Mucosa of gallbladder (tissue), 1 donor: ENCODE measurements at regions not wholly inside any gene's neighbourhood (a gene's known extent, or its start where the extent isn't known, plus 50 kb on each side); places are given as distances from the start of the nearest gene placed in this dataset.
A peak's percentile ranks its signal among the peaks of the same experiment; 100 is the strongest.

Experiments
- DNase-seq: peaks from one replicate; pipeline ENCODE4 v3.0.0-alpha.2; 2020; ENCODE audit warnings: low spot score
- donor health status: DM: no; HTN: no; CAD: no.

DNA sequence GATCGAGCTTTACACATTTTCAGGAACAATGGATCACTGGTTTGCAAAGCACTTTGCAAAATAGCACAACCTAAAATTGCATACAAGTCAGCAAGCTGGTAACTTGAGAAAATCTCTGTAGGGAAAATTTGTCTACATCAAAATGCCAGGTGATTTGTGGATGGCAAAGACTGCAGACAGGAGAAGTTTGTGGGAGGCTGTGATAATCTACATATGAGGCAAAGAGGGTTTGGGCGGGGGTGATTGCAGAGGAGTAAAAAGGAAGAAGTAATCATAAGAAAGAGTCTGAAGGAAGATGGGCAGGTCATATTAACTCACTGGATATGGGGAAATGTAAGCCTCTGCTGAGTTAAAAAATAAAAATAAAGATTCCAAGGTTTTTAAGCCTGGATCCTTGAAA, 166.3 kb upstream of the STXBP5 start:
- no peak for DNase-seq

GRCh38 chr6:147040121-147040910, 163.9 kb upstream of the STXBP5 start:
- no peak for DNase-seq

DNA sequence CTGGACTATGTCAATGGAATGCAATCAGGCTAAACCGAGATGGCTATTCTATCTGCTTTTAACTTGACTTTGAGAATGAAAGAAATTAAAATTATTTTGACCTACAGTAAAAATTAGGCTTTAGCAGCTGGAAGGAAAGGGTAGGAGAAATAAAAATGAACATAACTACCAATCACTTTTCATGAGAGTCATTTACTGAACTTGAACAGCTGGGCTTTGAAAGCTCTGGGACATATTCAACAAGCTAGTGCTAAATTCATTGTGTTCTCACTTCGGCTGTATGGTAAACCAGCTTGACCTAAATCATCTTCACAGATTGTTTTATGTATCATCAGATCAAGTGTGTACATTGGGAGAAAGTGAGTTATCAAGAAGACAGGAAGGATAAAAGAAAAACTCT, 161.5 kb upstream of the STXBP5 start:
- DNase-seq, result no peak

DNA sequence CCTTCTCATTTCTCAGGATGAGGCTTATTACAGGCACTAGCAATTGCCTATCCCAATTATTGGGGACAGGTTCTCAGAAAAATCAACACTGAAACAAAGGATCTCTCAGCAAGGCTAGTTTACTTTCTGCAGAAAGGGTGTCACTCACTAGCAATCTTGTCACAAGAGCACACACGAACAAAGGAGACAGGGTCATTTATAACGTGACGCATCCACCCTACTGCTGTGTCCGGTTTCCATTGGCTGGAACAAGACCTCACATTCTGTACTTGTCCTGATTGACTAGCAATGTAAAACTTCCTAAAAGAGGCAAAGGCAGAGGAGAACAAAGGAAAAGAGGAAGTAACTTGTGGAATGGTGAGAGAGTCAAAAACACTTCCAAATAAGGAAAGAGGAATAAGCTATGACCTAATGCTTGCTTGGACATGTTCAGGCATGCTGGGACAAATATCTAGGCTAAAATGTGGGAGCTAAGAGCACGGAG, 160.2 kb upstream of the STXBP5 start:
- no peak for DNase-seq

GRCh38 chr6:147046141-147046877, 157.9 kb upstream of the STXBP5 start:
- DNase-seq, result no peak

DNA sequence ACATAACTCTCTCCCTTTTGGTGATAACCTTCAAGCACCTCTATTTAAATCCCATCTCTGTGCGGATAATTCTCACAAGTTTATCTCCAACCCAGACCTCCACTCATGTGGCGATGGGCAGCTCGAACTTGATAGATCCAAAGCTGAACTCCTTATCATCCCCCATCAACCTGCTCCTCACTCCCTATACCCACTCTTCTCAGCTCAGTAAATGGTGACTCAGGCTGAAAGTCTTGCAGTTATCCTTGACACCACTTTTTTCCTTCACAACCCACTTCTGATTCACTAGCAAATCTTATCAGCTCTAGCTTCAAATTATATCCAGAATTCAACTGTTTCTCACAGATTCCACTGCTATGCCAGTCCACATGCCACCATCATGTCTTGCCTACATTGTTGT, 155.3 kb upstream of the STXBP5 start:
- DNase-seq, result no peak

DNA sequence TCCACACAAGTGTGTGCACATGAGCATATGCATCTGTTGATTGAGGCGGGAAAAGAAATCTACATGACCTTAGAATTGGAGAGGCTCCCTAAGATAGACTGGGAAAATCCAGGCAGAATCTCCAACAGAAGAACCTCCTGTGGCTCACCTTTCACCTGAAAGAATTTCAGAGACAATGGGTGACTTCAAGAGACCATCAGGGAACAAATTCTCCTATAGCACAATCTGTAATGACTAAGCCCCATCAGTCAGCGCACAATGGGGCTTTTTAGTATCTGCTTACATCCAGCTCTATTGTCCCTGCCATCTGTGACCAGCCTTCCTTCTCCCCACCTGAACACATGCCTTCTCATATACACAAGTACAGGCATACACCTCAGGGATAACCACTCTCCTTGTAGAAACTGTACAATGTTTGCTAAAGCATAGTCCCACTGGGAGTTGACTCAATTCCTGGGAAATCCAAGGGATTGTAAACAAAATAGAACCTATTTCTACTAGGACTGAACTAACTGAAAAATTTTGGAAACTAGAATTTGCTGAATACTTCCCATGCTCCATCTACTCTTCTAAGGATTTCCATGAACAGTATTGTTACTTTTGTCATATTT, 150.8 kb upstream of the STXBP5 start:
- no peak for DNase-seq

GRCh38 chr6:147054158-147054557, 150.1 kb upstream of the STXBP5 start:
- DNase-seq, result no peak

DNA sequence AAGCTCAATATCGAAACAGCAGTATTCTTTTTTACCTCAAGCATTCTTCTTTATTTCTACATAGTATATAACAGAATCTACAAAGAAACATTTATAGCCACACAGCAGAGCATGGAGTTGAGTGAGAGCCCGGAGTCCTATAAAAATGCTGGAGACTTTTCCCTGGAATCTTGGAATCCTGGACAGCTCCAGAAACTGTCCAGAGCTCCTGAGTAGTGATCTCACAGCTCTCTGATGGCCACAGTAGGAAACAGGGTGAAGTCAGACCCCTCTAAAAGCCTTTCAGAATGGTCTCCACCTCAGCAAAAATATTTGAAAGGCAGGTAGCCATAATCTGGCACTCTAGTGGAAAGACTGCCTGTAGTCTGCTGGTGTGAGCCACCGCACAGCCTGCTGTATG, 149.3 kb upstream of the STXBP5 start:
- no peak for DNase-seq

- no peak for DNase-seq
Observed at GRCh38 chr6:147055821-147056392, 148.3 kb upstream of the STXBP5 start.

- no peak for DNase-seq
Observed at GRCh38 chr6:147057188-147057587, 147.0 kb upstream of the STXBP5 start.

- DNase-seq, result no peak
Observed at GRCh38 chr6:147057705-147058342, 146.4 kb upstream of the STXBP5 start.

GRCh38 chr6:147058786-147059385, 145.3 kb upstream of the STXBP5 start:
- no peak for DNase-seq

- no peak for DNase-seq
Observed at GRCh38 chr6:147060636-147061035, 143.6 kb upstream of the STXBP5 start.

- DNase-seq, result no peak
Observed at GRCh38 chr6:147061252-147061651, 143.0 kb upstream of the STXBP5 start.

DNA sequence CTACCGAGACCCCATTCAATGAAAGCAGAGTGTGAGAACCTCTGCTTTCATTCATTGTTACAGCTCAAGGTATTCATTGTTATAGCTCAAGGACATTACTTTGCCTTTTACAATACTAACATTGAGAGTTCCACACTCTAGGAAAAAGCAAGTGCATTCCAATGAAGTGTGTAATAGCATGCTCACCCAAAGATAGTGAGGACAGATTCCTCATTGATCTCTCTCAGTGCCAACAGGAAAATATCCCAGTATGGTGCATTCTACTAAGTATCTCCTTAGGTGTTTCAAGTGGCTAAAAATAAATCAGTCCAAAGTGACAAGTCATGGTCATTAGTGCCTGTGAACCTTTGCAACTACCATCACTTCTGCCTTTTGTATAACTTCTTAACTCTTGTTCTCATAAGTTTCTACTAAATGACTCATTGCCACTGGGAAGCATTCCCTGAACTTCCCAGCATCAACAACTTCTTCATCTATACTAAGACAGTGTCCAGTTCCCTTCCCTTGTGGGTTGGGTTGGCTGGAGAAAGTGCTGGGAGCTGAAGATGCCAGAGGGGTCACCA, 140.7 kb upstream of the STXBP5 start:
- peak; percentile 38 for DNase-seq

- DNase-seq, result peak; percentile 12
Observed at GRCh38 chr6:147065786-147066185, 138.4 kb upstream of the STXBP5 start.

DNA sequence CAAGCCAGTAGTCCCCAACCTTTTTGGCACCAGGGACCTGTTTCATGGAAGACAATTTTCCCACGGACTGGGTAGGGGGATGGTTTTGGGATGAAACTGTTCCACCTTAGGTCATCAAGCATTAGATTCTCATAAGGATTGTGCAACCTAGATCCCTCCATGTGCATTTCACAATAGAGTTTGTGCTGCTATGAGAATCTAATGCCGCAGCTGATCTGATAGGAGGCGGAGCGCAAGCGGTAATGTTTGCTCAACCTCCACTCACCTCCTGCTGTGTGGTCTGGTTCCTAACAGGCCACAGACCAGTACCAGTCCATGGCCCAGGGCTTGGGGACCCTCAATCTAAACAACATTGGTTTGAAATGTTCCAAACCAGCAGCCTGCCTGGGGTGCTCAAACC, 137.0 kb upstream of the STXBP5 start:
- DNase-seq, result no peak

DNA sequence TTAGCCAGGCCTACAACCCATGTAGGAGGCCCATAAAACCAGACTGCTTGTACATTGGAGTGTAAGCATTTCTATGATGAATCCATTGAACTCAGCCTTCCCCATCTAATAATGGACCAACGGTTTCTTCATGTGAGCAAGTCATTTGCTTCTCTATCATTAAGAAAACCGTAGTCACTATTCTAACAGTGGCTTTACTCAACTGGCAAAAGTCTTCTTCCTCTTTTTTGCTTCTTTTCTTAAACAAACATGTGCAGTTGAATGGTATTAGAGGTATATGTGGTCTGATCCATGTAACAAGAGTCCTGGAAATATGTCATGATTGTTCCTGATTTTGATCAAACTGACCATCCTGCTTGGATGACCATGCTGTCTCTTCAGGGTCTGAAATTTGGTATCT, 132.4 kb upstream of the STXBP5 start:
- DNase-seq, result no peak

DNA sequence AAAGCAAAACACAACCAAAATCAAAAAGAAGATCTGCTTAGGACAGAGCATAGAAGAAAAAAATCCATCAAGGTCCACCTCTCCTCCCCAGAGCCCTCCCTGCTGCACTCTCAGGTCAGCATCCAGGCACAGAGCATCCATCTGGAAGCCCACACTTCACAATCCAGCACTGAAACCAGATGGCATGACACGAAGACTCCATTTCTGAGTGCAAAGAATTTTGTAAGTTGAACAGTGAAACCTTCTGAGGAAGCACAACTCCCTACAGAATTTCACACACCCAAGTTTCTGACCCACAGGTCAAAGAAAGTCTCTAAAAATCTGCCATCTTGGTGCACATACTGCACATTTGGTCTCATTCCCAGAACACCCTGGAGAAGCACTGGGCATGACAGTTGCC, 128.8 kb upstream of the STXBP5 start:
- no peak for DNase-seq

DNA sequence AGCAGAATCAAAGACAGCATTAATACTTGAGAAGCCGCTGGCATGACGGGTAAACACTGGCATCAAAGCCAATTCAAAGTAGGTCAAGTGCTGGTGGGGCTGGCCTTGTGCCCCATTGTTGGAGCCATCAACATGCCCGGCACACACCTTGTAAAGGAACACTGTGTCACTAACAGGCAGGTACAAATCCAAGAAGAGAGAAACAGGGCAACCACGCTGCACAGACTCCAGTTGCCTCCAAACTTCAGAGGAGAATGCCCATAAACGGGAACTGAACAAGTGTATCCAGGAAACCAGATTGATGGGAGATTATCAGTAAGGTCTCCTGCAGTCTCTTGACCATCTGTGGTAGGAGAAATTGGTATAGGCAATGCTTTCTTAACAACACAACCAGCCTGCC, 127.0 kb upstream of the STXBP5 start:
- peak; percentile 37 for DNase-seq
